H1 (cell line): ENCODE measurements at regions not wholly inside any gene's neighbourhood (a gene's known extent, or its start where the extent isn't known, plus 50 kb on each side); places are given as distances from the start of the nearest gene placed in this dataset.

Experiments used
- CHD7 ChIP-seq: fragments of 300-600 bp; sonication (generic); IDR thresholded peaks from 2 replicates; pipeline ENCODE4 v1.7.1; 2012; ENCODE audit warnings: low read length, moderate library complexity, mild to moderate bottlenecking, inconsistent platforms; ENCODE audit not compliant: insufficient replicate concordance
- CTBP2 ChIP-seq: IDR thresholded peaks from 2 replicates; pipeline ENCODE4 v1.7.0; 2011; ENCODE audit warnings: borderline replicate concordance, mild to moderate bottlenecking, moderate library complexity, mixed read lengths, low read length; ENCODE audit not compliant: insufficient read depth, insufficient read length
- GTF2F1 ChIP-seq: IDR thresholded peaks from 2 replicates; pipeline ENCODE4 v1.6.1; 2012; ENCODE audit warnings: low read depth, low read length, improper control_type of control experiment, borderline replicate concordance
- NANOG ChIP-seq: IDR thresholded peaks from 2 replicates; pipeline ENCODE4 v1.6.1; 2011; ENCODE audit warnings: low read length, low read depth, mild to moderate bottlenecking, inconsistent platforms; ENCODE audit not compliant: insufficient read depth, poor library complexity, severe bottlenecking
- POLR2A ChIP-seq, 2 experiments: IDR thresholded peaks; 1 replicate in 1 of 2; 2 replicates in 1 of 2; pipeline ENCODE4 v1.6.1; 2011; ENCODE audit warnings: low read depth in 2 of 2, low read length in 2 of 2, mild to moderate bottlenecking in 2 of 2; ENCODE audit errors: control extremely low read depth in 1 of 2
- TF ChIP-seq, protein P1 (sequence below): IDR thresholded peaks from 2 replicates; pipeline ENCODE4 v1.6.1; 2012; ENCODE audit warnings: inconsistent platforms

DNA sequence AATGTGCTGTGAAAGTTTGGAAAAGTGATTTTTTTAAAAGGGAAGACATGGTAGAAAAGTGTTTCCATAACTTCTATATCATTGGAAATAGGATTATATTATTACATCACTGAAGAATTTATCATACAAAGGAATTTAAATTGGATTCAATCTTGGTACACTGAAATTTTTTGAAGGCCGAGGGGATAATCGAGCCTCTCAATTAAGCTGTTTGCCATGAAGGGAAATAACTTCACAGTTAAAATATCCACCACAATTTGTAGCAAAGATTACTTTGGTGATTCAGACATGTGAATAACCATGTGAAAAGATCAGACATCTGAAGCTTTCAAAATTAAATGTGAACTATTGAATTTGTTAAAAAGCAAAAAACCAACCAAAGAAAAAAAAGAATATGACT is 215.3 kb downstream of the KLF5 start (continued):
- TF ChIP-seq, protein P1, sequence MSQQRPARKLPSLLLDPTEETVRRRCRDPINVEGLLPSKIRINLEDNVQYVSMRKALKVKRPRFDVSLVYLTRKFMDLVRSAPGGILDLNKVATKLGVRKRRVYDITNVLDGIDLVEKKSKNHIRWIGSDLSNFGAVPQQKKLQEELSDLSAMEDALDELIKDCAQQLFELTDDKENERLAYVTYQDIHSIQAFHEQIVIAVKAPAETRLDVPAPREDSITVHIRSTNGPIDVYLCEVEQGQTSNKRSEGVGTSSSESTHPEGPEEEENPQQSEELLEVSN = no peak
- TF ChIP-seq NANOG = no peak
- TF ChIP-seq POLR2A (IDR thresholded peaks at IDR 0.05; ENCODE audit: control extremely low read depth in 1 of 2, low read depth in 2 of 2, low read length in 2 of 2) = no peak
- TF ChIP-seq CHD7 = no peak
- TF ChIP-seq GTF2F1 = no peak
- no peak for TF ChIP-seq CTBP2
